Right lobe of liver (tissue), 4 donors: ENCODE measurements at regions not wholly inside any gene's neighbourhood (a gene's known extent, or its start where the extent isn't known, plus 50 kb on each side); places are given as distances from the start of the nearest gene placed in this dataset.

Experiments used
- CTCF ChIP-seq, 4 donors: fragments of 200-600 bp in 3 of 4; fragments of 450-650 bp in 1 of 4; IDR thresholded peaks; one replicate each; pipeline versions ENCODE4 v1.5.1 to v1.8.0; 2016 to 2022; ENCODE audit warnings: antibody characterized with exemption in 4 of 4, mild to moderate bottlenecking in 2 of 4
- POLR2A ChIP-seq: fragments of 450-650 bp; IDR thresholded peaks from one replicate; pipeline ENCODE4 v1.6.1; 2017; ENCODE audit warnings: antibody characterized with exemption, mild to moderate bottlenecking
- donor health status: DM: no; HTN: no; CAD: no.
- donor health status: DM: no; HTN: no; CAD: no.
- donor health status: DM: no; HTN: yes; CAD: no.

- no peak for TF ChIP-seq CTCF (IDR thresholded peaks at IDR 0.05)
- TF ChIP-seq POLR2A, result no peak
Observed at GRCh38 chr1:66450847-66451246, 83.1 kb upstream of the SGIP1 start.
